Inflammatory macrophage treated with lipopolysaccharide for 1 hour (primary cell): ENCODE measurements at regions not wholly inside any gene's neighbourhood (a gene's known extent, or its start where the extent isn't known, plus 50 kb on each side); places are given as distances from the start of the nearest gene placed in this dataset.
"Not testable (repeated sequence)": the region's sequence is repeated elsewhere in the genome, so short reads cannot be mapped to it uniquely, and the experiment has no call there.

Experiments used
- DNase-seq, 2 donors: peaks; one replicate each; pipeline ENCODE4 v3.0.0-alpha.2; 2020 to 2022

- no peak for DNase-seq
These were observed 174.5 kb downstream of the GOLGA6L6 start for GRCh38 chr15:20367093-20367492.

GRCh38 chr15:20363591-20363990 lies 178.0 kb downstream of the GOLGA6L6 start:
- not testable (repeated sequence) for DNase-seq

GRCh38 chr15:20361091-20361490 lies 180.5 kb downstream of the GOLGA6L6 start:
- DNase-seq, result no peak

DNA sequence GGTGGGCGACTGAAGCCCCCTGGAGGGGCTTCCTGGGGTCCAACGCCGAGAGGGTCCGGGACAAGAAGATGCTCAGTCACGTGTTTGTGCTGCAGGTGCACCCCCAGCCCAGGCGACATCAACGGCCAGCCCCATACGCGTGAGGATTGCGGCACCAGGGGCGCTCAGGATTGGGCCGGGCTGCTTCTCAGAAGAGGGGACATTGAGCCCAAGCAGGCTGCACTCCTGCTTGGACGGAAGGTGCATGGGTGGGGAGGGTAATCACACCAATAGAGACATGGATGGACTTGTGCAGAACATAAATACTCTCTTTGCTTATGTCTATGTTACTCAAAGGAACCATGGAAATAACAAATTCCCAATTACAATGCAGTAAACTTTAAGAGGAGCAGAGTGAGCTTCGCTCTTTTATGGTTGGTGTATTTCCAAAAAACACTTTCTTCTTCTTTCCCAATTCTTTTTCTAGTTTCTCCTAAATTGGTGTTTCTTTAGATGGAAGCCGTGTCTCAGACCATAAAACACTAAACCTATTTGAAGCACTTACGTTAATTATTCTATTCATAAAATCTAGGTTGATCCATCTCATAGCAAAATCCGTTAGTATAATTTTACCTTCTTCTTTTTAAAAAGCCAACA lies 182.7 kb downstream of the GOLGA6L6 start:
- no peak for DNase-seq

- no peak for DNase-seq
These were observed 183.4 kb downstream of the GOLGA6L6 start for GRCh38 chr15:20358066-20358778.

GRCh38 chr15:20357481-20358065 lies 184.0 kb downstream of the GOLGA6L6 start:
- DNase-seq, result no peak

- DNase-seq, result no peak
These were observed 184.6 kb downstream of the GOLGA6L6 start for GRCh38 chr15:20356911-20357480.

DNA sequence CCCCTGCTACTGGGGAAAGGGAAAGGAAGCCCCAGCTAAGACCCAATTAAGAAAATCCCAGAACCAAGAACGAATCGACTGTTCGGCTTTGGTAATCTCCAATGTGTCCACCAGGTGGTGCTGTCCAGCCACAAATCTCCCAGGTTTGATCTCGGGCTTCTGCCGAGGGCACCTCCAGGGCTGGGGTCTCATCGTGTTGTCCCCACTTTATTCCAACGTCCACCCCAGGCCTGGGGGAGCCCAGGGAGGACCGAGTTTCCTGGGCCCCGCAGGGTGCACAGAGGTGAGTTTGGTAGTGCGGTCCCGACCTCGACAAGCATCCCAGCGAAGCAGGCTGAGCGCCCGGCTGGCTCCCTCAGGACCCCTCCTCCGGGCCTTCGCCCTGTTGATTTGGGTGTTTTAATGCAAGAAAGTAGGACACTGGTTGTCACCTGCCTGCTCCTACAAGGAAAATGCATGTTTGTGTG lies 185.1 kb downstream of the GOLGA6L6 start:
- peak; percentile 36 to 82 for DNase-seq

GRCh38 chr15:20355256-20355868 lies 186.2 kb downstream of the GOLGA6L6 start:
- no peak for DNase-seq

- not testable (repeated sequence) for DNase-seq
These were observed 186.7 kb downstream of the GOLGA6L6 start for GRCh38 chr15:20354884-20355223.

DNA sequence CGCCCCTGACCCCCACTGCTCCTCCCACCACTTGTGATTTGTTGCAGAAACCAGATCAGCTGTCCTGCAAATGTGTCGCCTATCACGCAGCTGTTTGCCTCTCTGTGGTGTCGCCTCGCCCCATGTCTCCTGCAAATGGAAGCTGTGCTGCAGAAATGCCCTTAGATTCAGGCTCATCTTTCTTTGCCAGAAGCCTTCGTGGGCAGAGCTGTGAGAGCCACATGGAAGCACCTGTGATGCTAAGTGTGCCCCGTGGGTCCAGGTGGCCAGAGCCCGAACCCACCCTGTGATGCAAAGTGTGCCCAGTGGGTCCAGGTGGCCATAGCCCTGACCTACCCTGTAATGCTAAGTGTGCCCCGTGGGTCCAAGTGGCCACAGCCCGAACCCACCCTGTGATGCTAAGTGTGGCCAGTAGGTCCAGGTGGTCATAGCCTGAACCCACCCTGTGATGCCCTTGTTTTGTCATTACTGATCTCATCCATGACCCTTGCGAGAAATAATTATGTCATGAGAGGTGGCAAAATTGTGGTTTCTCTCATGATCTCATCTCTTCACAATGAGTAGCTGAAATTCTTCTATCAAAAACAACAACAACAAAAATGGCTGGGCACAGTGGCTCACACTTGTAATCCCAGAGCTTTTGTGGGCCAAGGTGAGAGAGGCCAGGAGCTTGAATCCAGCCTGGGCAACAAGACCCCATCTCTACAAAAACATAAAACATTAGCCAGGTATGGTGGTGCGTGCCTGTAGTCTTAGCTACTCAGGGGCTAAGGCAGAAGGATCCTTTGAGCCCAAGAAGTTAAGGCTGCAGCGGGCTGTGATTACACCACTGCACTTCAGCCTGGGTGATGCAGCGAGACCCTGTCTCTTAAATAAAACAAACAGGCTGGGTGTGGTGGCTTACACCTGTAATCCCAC lies 187.4 kb downstream of the GOLGA6L6 start:
- no peak for DNase-seq

GRCh38 chr15:20352241-20353200 lies 189.1 kb downstream of the GOLGA6L6 start:
- no peak for DNase-seq

GRCh38 chr15:20351448-20351971 lies 190.1 kb downstream of the GOLGA6L6 start:
- no peak for DNase-seq

GRCh38 chr15:20349774-20350498 lies 191.7 kb downstream of the GOLGA6L6 start:
- DNase-seq, result no peak

- DNase-seq, result no peak
These were observed 192.5 kb downstream of the GOLGA6L6 start for GRCh38 chr15:20348900-20349773.

DNA sequence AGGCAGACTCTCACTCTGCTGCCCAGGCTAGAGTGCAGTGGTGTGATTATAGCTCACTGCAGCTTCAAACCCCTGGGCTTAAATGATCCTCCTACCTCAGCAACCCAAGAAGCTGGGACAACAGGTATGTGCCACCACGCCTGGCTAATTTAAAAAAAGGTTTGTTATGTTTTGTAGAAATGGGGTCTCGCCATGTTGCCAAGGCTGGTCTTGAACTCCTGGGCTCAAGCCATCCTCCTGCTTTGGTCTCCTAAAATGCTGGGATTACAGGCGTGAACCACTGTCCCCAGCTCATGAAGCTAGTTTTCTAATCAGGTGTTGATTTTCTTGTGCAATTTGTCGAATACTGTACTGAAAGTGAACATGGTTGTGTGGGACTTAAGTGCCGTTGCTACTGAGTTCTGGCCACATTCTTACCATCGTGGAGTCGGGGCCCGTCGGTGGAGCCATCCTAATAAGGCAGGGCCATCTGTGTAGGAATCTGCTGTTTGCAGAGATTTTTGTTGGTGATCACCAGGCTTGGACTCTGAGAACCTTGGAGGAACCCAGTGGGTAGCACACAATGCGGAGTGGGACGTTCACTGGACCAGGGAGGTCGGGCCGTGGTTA lies 193.2 kb downstream of the GOLGA6L6 start:
- no peak for DNase-seq

DNA sequence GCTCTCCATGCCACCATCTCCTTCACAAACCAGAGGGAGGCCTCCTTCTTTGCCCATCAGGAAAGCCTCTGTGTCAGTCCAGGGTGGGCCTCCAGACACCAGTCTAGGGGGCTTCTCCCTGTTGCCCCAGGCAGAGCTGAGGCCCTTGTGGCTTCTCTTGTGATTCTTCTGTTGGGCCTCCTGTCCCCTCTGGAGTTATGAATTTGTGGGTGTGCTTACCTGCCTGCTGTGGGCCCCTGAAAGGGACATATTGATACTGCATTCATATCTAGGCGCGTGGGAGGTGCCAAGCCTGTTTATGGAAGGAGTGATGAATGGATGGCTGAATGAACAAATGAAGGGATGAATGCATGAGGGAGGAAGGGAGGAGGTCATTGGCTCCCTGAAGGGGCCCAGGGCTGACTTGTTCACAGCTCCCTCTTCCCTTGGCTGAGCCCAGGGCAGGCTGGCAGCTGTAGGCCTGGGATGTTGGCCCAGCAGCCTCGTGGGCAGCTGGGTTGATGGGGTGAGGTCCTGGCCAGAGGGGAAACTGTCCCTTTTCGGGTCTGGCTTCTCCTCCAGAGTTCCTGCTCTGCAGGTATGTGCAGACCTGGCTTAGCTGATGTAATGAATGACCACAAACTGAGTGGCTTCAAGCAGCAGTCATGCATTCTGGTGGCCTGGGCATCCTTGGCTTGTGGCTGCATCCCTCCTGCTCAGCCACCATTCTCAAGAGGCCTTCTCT lies 195.4 kb downstream of the GOLGA6L6 start:
- DNase-seq, result no peak

DNA sequence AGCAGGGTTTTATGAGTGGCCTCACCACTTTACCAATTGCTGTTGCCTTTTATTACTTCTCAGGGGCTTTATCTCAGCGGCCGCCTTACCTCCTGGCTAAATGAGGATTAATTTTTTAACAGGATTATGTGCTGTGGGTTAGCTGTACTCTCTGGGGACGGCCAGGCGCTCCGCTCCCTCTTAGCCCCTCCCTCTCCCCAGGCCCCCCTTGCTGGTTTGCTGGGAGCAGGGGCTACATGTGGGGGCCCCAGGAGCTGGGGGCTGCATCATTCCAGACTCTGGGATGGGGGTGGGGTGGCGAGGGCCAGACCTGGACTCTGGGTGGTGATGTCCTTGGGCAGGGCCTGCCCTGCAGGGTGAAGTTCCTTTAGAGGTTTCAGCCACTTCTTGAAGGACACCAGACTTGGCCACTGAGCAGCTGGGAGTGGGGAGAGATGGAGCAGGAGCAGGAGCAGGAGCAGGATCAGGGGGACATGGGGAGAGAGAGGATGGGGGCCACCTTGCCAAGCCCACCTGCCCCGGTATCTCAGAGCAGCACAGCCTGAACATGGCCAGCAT lies 196.1 kb downstream of the GOLGA6L6 start:
- DNase-seq, result no peak
